C4-2B (cell line): ENCODE measurements at regions not wholly inside any gene's neighbourhood (a gene's known extent, or its start where the extent isn't known, plus 50 kb on each side); places are given as distances from the start of the nearest gene placed in this dataset.

Experiments
- CTCF ChIP-seq: fragments of 450-650 bp; conservative IDR thresholded peaks from 2 replicates; pipeline ENCODE4 v1.5.1; 2017; ENCODE audit warnings: mild to moderate bottlenecking
- ZFX ChIP-seq: fragments of 450-650 bp; IDR thresholded peaks from 2 replicates; pipeline ENCODE4 v1.6.1; 2017

- no peak for TF ChIP-seq CTCF
- TF ChIP-seq ZFX, result no peak
Observed at GRCh38 chr2:88377641-88377991, 74.9 kb downstream of the FOXI3 start.
